AG10803 (cell line): ENCODE measurements at regions not wholly inside any gene's neighbourhood (a gene's known extent, or its start where the extent isn't known, plus 50 kb on each side); places are given as distances from the start of the nearest gene placed in this dataset.

ENCODE experiments used
- DNase-seq: peaks from one replicate; pipeline ENCODE4 v3.0.0; 2010; ENCODE audit warnings: low read depth
- H3K4me3 ChIP-seq: 2 replicates; pipeline ENCODE4 v1.5.1; 2011; ENCODE audit warnings: mild to moderate bottlenecking, low read length, control low read depth
- TF ChIP-seq, protein P1 (sequence below): conservative IDR thresholded peaks from 2 replicates; pipeline ENCODE4 v1.5.1; 2011; ENCODE audit warnings: mild to moderate bottlenecking, low read length, control low read depth, inconsistent platforms

DNA sequence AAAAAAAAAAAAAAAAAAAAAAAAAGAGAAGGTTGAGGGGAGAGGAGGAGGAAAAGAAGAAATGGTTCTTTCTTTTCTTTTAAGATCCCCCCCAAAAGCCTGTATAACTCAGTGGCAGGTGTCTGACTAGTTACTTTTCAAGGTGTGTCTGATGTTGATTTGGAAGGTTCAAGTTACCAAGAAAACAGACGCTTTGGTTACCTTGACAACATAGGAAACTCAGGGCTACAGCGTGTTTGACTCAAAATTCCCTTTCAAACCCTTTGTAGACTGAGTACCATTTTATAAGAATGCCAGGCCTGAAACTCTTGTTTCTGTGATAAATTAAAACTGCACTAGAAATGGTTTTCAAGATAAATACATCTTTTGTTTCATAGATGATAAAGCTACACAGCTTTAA is 286.8 kb downstream of the SKIDA1 start:
- no peak for DNase-seq
- TF ChIP-seq, protein P1, sequence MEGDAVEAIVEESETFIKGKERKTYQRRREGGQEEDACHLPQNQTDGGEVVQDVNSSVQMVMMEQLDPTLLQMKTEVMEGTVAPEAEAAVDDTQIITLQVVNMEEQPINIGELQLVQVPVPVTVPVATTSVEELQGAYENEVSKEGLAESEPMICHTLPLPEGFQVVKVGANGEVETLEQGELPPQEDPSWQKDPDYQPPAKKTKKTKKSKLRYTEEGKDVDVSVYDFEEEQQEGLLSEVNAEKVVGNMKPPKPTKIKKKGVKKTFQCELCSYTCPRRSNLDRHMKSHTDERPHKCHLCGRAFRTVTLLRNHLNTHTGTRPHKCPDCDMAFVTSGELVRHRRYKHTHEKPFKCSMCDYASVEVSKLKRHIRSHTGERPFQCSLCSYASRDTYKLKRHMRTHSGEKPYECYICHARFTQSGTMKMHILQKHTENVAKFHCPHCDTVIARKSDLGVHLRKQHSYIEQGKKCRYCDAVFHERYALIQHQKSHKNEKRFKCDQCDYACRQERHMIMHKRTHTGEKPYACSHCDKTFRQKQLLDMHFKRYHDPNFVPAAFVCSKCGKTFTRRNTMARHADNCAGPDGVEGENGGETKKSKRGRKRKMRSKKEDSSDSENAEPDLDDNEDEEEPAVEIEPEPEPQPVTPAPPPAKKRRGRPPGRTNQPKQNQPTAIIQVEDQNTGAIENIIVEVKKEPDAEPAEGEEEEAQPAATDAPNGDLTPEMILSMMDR = no peak
- no peak overlapping the region for H3K4me3 ChIP-seq

- no peak for DNase-seq
- TF ChIP-seq, protein P1 = no peak
- H3K4me3 ChIP-seq = no peak overlapping the region
Observed at GRCh38 chr10:21238044-21238443, 287.4 kb downstream of the SKIDA1 start.

DNA sequence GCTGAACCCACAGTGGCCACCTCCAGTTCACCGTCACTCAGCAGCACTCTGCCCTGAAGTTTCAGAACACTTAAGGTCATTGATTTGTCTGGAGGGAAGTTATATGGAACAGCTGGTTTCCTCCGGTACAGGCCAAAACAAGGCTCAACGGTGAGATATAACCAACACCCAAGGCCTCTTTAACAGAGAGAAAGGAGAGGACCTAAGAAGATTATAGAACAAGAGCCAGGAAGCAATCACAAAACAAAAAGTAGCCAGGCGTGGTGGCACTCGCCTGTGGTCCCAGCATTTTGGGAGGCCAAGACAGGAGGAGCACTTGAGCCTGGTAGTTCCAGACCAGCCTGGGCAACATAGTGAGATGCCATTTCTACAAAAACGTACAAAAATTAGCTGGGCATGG is 290.7 kb downstream of the SKIDA1 start:
- no peak for DNase-seq
- TF ChIP-seq, protein P1 = no peak
- H3K4me3 ChIP-seq = no peak overlapping the region

DNA sequence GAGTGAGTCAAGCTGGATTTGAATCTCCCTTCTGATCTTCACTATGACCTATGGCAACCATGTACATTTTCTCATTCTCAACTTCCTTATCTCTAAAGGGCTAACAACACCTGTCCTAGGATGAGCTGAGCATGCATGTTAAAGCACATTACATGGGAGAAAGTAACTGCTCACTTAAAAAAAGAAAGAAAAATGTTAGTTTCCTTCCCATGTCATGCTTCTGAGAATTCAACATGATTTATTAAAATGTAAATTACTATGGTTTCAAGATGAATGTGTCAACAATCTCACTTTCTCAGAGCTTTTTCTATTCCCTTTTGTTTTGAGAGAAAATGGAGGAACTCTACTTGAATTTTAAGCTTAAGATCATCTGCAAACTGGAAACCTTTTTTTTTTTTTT is 295.3 kb downstream of the SKIDA1 start:
- H3K4me3 ChIP-seq = no peak overlapping the region
- TF ChIP-seq, protein P1 = no peak
- DNase-seq = no peak

DNA sequence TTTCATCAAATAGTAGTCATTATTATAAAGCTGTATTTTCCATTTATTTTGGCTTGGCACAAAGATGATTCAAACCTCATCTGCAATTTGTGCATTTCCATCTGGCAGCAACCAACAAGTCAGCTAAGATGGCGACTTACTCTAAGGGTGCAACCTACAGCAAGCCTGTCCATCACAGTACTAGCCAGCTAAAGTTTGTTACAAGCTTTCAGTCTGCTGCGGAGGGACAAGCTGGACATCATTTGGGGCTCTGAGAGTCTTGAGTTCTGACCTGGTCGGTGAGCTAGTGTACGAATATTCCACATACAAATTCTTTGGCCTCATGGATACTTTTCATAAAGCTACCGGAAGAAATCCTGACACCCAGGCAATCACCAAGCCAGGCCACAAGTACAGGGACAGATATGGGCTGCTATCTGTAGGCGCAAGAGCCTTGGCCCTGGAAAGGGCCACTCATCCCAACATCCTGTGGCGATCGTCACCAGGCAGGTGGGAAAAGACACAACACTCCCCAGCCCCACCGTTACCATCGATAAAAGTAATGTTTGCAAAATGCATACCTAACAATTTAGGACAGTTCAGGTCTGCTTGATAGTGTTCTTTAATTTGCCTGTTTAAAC is 307.6 kb downstream of the SKIDA1 start:
- TF ChIP-seq, protein P1 = no peak
- DNase-seq = no peak
- H3K4me3 ChIP-seq = no peak overlapping the region

GRCh38 chr10:21217107-21217506 is 308.4 kb downstream of the SKIDA1 start:
- no peak for DNase-seq
- H3K4me3 ChIP-seq = no peak overlapping the region
- TF ChIP-seq, protein P1 = no peak

- no peak overlapping the region for H3K4me3 ChIP-seq
- DNase-seq = no peak
- TF ChIP-seq, protein P1 = no peak
Observed at GRCh38 chr10:21214329-21214728, 311.2 kb downstream of the SKIDA1 start.
